NCI-H226 (cell line): ENCODE measurements at regions not wholly inside any gene's neighbourhood (a gene's known extent, or its start where the extent isn't known, plus 50 kb on each side); places are given as distances from the start of the nearest gene placed in this dataset.
A peak's percentile ranks its signal among the peaks of the same experiment; 100 is the strongest.
"Not testable (repeated sequence)": the region's sequence is repeated elsewhere in the genome, so short reads cannot be mapped to it uniquely, and the experiment has no call there.

Experiments
- DNase-seq: peaks from one replicate; pipeline ENCODE4 v3.0.0-alpha.2; 2015

DNA sequence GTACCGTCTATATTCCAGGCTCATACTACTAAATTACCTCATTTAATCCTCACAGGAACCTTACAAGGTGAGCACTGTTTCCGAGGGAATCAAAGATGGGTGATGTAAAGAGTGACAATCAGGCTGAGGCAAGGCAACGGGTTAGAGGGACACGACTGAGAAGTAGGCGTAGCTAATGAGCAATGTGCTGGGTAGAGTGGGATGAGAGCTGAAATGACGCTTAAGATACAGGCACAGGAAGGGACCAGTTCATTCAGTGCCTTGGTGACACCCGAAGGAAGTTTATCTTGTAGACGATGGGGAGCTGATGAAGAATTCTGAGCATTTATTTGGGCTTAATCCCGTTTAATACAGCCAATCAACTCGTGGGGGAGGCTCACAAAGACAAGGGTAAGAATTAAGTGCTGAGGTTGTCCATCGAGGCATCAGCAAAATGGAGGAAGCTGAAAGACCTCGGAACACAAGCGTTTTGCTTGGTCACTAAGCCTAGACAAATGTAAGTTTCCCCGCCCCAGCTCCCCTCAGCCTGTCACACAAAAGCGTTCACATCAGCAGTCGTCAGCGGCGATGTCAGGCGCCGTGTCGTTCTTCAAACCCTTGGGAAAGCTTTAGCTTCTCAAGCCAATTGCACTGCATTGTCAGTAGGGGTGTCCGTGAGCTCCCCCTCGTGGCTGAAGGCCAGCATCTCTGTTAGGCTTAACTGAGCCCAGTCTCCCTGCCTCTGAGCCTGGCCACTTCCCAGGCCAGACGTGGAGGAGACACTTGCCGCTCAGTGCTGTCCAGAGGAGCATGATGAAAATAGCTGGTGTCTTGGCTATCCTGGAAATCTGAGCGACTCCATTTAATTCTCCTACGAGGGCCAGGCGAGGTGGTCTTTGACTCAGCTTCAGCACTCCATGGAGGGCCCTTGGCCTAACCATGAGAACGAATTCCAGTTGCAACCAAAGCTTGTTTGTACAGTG, 288.5 kb upstream of the G2E3 start:
- peak; percentile 59 for DNase-seq

DNA sequence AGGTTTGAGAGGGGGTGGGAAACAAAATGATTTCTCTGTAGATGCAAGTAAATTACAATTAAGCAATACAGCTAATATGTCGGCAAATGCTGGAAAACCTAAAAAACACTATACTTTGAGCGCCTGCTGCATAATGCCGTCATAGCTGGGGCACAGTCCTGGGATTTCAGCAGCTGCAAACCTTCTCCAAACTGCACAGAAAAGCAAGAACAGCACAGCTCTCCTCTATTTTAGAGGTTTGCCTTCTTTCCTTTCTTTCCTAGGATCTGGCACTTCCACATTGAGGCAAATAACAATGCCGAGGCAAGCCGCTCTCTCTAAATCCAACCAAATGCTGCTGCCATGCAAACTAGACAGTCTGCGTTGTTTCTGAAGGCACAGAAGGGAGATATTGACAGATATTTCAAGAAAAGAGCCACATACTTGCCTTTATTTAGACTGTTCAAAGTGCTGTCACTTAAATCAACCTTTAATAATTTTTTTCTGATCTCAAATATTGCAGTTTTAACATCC, 287.1 kb upstream of the G2E3 start:
- no peak for DNase-seq

GRCh38 chr14:30272848-30273832, 285.8 kb upstream of the G2E3 start:
- no peak for DNase-seq

- no peak for DNase-seq
These were observed 283.4 kb upstream of the G2E3 start for GRCh38 chr14:30275604-30276003.

DNA sequence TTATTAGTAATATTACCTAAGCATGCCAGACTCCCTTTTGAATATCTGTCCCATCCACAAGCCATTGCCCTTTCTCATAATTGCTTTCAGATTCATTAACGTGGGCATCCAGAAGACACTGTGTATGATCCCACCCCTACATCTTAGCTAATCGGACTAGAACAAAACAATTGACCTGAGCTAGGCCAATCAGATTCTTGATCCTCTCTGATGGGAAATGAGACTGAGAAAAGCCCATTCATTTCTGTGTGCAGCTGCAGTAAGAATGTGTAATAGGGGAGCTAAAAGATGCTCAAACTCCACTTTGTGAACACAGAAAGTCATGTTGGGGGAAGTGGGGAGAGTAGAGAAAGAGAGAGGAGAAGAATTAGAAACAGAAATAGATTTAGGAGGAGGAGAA, 281.7 kb upstream of the G2E3 start:
- DNase-seq: no peak

- DNase-seq: not testable (repeated sequence)
These were observed 280.1 kb upstream of the G2E3 start for GRCh38 chr14:30278856-30279255.

DNA sequence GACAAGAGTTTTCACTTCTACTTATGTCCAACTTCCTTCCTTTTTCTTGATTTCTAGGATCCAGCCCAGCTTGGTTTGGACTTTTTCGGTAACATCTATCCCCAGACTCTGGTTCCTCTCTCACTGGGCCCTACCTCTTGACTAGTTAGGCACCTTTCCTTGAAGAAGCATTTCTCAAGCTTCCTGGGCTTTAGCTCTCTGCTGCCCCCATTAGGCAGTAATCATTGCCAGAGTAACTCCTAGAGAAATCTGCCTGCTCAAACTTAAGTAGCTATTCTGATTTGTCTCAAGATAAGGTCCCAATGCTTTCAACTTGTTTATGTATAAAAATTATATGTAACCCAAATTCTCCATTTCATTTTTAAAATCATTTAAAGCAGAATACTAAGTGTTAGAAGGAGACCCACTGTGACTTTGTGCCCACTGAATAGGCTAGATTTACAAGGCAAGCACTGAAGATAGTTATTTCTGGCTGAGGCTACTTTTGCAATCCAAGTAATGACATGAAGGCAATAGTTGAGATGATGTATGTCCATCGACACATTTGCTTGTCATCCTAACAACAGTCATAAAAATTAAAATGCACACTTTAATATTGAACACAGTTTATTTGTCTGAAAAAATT, 275.0 kb upstream of the G2E3 start:
- DNase-seq: peak; percentile 16

- no peak for DNase-seq
These were observed 274.1 kb upstream of the G2E3 start for GRCh38 chr14:30284808-30285207.

GRCh38 chr14:30287579-30288445, 271.1 kb upstream of the G2E3 start:
- no peak for DNase-seq

- no peak for DNase-seq
These were observed 269.0 kb upstream of the G2E3 start for GRCh38 chr14:30290001-30290400.

GRCh38 chr14:30291216-30291615, 267.7 kb upstream of the G2E3 start:
- peak; percentile 75 for DNase-seq

DNA sequence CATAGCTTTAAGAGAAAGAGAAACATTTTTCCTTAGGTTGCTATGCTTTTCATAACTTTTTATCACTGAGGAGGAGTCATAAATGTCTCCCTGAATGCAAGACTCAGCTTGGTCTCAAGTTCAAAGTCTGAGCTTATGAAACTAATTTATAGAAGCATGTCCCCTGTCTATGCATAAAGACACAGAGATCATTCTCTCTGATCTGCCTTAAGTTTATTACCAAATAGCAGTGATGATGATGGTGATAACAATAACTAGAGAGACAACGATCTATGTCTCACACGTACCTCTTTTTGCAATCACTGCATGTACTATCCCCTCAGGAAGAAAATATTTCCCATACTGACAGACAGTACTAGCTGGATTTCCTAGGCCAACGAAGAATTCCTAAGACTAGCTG, 266.4 kb upstream of the G2E3 start:
- DNase-seq: no peak

GRCh38 chr14:30295980-30296379, 263.0 kb upstream of the G2E3 start:
- DNase-seq: no peak

GRCh38 chr14:30296931-30297405, 262.0 kb upstream of the G2E3 start:
- DNase-seq: no peak

GRCh38 chr14:30297876-30298795, 260.8 kb upstream of the G2E3 start:
- DNase-seq: peak; percentile 55

GRCh38 chr14:30299915-30300314, 259.0 kb upstream of the G2E3 start:
- peak; percentile 20 for DNase-seq

DNA sequence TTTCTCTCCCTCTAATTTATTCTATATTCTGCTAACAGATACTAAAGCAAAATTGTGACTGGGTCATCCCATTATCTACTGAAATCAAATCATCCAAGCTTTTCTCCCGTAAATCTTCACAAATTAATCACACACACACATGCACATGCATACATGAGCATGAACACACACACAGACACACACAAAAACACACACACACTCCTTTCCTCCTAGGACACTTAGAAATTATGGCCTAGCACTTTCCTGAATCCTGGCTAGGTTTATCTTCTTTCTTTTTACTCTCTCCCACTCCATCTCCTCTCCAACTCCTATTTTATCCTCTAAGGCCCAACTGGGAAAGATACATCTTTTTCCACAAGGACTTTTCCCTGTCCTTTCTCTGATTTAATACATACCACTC, 255.6 kb upstream of the G2E3 start:
- DNase-seq: no peak

GRCh38 chr14:30305346-30305745, 253.6 kb upstream of the G2E3 start:
- no peak for DNase-seq

GRCh38 chr14:30309405-30309804, 249.6 kb upstream of the G2E3 start:
- DNase-seq: no peak

GRCh38 chr14:30312214-30312613, 246.7 kb upstream of the G2E3 start:
- DNase-seq: no peak

- DNase-seq: no peak
These were observed 241.2 kb upstream of the G2E3 start for GRCh38 chr14:30317729-30318128.
